Fibroblast of lung (primary cell): ENCODE measurements at regions not wholly inside any gene's neighbourhood (a gene's known extent, or its start where the extent isn't known, plus 50 kb on each side); places are given as distances from the start of the nearest gene placed in this dataset.
"Not testable (repeated sequence)": the region's sequence is repeated elsewhere in the genome, so short reads cannot be mapped to it uniquely, and the experiment has no call there.

Experiments used
- DNase-seq, 2 donors: peaks; one replicate each; pipeline versions ENCODE4 v3.0.0 to v3.0.0-alpha.2; 2010; ENCODE audit warnings: low read depth in 2 of 2
- H2AFZ ChIP-seq: 2 replicates; pipeline ENCODE4 v1.5.1; 2012; ENCODE audit warnings: low read length, control low read depth, inconsistent platforms
- H3K27ac ChIP-seq: 2 replicates; pipeline ENCODE4 v1.5.1; 2011; ENCODE audit warnings: low read length, control low read depth; ENCODE audit not compliant: insufficient read depth
- H3K27me3 ChIP-seq: 2 replicates; pipeline ENCODE4 v1.5.1; 2011; ENCODE audit warnings: mild to moderate bottlenecking, low read length; ENCODE audit not compliant: control insufficient read depth, insufficient read depth
- H3K36me3 ChIP-seq: 2 replicates; pipeline ENCODE4 v1.5.1; 2011; ENCODE audit warnings: low read length; ENCODE audit not compliant: control insufficient read depth, insufficient read depth
- H3K4me1 ChIP-seq: 2 replicates; pipeline ENCODE4 v1.5.1; 2011; ENCODE audit warnings: low read length; ENCODE audit not compliant: control insufficient read depth, insufficient read depth; ENCODE audit errors: extremely low read depth
- H3K4me2 ChIP-seq: 2 replicates; pipeline ENCODE4 v1.5.1; 2011; ENCODE audit warnings: low read length, control low read depth; ENCODE audit not compliant: insufficient read depth; ENCODE audit errors: extremely low read depth
- H3K4me3 ChIP-seq, 4 experiments: fragments of 200-600 bp in 1 of 4; sonication (generic) in 1 of 4; replicated peaks in 1 of 4; 2 replicates each; pipeline ENCODE4 v1.5.1; 2011 to 2016; ENCODE audit warnings: low read length in 4 of 4, low read depth in 3 of 4, mild to moderate bottlenecking in 3 of 4, control low read depth in 2 of 4, inconsistent platforms in 1 of 4, mixed read lengths in 1 of 4; ENCODE audit not compliant: insufficient read depth in 1 of 4; ENCODE audit errors: control extremely low read depth in 1 of 4
- H3K79me2 ChIP-seq: 2 replicates; pipeline ENCODE4 v1.5.1; 2012; ENCODE audit warnings: mild to moderate bottlenecking, low read length, inconsistent platforms; ENCODE audit not compliant: control insufficient read depth, insufficient read depth
- H3K9ac ChIP-seq: 2 replicates; pipeline ENCODE4 v1.5.1; 2011; ENCODE audit warnings: mild to moderate bottlenecking, low read length, control low read depth; ENCODE audit not compliant: insufficient read depth
- H3K9me3 ChIP-seq: 2 replicates; pipeline ENCODE4 v1.5.1; 2012; ENCODE audit warnings: low read depth, low read length; ENCODE audit not compliant: control insufficient read depth, insufficient read depth
- H4K20me1 ChIP-seq: 2 replicates; pipeline ENCODE4 v1.5.1; 2011; ENCODE audit warnings: low read length; ENCODE audit not compliant: control insufficient read depth, insufficient read depth; ENCODE audit errors: extremely low read depth
- EZH2 ChIP-seq: IDR thresholded peaks from 2 replicates; pipeline ENCODE4 v1.5.1; 2012; ENCODE audit warnings: low read length, control low read depth, mild to moderate bottlenecking; ENCODE audit errors: missing control alignments
- TF ChIP-seq, protein P1 (sequence below), 2 donors: IDR thresholded peaks in 1 of 2; conservative IDR thresholded peaks in 1 of 2; 1 replicate in 1 of 2; 2 replicates in 1 of 2; pipeline ENCODE4 v1.5.1; 2011 to 2012; ENCODE audit warnings: low read length in 2 of 2, control low read depth in 1 of 2, inconsistent platforms in 1 of 2, low read depth in 1 of 2, mild to moderate bottlenecking in 1 of 2

- Histone ChIP-seq H4K20me1 (no peaks in the 10 kb centered on the region), H3K27me3 (no peaks in the 10 kb centered on the region), H3K9ac (no peak overlapping the region), H3K4me1 (no peaks in the 10 kb centered on the region), H3K27ac (no peak overlapping the region), H2AFZ (no peak overlapping the region), H3K4me2 (no peak overlapping the region), H3K79me2 (no peaks in the 10 kb centered on the region), H3K4me3 (no peak overlapping the region), H3K9me3 (no peaks in the 10 kb centered on the region), H3K36me3 (no peaks in the 10 kb centered on the region)
- no peak for DNase-seq
- TF ChIP-seq, protein P1, sequence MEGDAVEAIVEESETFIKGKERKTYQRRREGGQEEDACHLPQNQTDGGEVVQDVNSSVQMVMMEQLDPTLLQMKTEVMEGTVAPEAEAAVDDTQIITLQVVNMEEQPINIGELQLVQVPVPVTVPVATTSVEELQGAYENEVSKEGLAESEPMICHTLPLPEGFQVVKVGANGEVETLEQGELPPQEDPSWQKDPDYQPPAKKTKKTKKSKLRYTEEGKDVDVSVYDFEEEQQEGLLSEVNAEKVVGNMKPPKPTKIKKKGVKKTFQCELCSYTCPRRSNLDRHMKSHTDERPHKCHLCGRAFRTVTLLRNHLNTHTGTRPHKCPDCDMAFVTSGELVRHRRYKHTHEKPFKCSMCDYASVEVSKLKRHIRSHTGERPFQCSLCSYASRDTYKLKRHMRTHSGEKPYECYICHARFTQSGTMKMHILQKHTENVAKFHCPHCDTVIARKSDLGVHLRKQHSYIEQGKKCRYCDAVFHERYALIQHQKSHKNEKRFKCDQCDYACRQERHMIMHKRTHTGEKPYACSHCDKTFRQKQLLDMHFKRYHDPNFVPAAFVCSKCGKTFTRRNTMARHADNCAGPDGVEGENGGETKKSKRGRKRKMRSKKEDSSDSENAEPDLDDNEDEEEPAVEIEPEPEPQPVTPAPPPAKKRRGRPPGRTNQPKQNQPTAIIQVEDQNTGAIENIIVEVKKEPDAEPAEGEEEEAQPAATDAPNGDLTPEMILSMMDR (conservative IDR thresholded peaks at IDR 0.05 in 1 of 2, IDR thresholded peaks at IDR 0.05 in 1 of 2; ENCODE audit: low read depth in 1 of 2, low read length in 2 of 2): no peak
- no peak for TF ChIP-seq EZH2
Observed at GRCh38 chr3:22439626-22440025, 688.6 kb upstream of the ZNF385D start.

DNA sequence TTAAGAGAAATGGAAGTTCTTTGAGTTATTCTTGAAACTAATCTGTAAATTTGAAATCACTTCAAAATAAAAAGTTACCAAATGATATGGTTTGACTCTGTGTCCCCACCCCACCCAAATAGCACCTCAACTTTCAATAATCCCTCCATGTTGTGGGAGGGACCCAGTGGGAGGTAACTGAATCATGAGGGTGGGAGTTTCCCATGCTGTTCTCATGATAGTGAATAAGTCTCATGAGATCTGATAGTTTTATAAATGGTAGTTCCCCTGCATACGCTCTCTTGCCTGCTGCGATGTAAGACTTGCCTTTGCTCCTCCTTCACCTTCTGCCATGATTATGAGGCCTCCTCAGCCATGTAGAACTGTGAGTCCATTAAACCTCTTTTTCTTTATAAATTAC, 690.7 kb upstream of the ZNF385D start:
- no peak for TF ChIP-seq EZH2
- TF ChIP-seq, protein P1 (conservative IDR thresholded peaks at IDR 0.05 in 1 of 2, IDR thresholded peaks at IDR 0.05 in 1 of 2; ENCODE audit: low read depth in 1 of 2, low read length in 2 of 2): no peak

DNA sequence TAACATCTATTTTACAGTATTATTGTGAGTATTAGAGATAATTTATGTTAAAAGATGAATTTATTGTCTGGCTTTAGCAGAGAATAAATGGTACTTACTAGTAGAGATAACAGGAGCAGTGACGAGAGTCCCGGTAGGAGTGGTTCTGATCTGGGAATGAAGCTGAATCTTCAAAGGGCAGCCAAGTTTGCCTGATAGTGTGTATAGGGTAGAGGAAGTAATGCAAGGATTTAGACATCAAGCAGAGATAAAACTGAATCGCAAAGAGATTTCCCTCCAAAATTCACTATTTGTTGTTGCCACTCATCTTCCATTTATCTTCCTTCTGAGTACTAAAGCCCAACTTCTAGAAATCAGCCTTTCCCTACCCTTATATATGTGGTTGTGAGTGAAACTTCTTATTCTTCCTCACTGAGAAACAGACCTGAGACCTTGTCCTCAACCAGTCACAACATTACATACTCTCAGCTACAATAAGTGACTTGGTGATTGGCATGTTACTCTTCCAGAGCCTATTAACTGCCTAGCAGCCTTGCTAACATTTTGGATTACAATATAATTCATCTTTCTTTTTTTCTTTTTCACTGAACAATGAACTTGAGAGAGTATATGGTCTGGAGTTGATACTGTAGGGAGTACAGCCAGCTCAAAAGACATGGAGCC, 692.7 kb upstream of the ZNF385D start:
- TF ChIP-seq EZH2: no peak
- TF ChIP-seq, protein P1 (conservative IDR thresholded peaks at IDR 0.05 in 1 of 2, IDR thresholded peaks at IDR 0.05 in 1 of 2; ENCODE audit: low read depth in 1 of 2, low read length in 2 of 2): no peak

More for the DNA sequence above, 690.7 kb upstream of the ZNF385D start:
- H3K79me2 ChIP-seq: no peaks in the 10 kb centered on the region
- no peaks in the 10 kb centered on the region for H3K4me1 ChIP-seq
- no peak overlapping the region for H3K4me2 ChIP-seq
- no peak for DNase-seq
- no peaks in the 10 kb centered on the region for H3K36me3 ChIP-seq
- no peaks in the 10 kb centered on the region for H3K9me3 ChIP-seq
- no peak overlapping the region for H2AFZ ChIP-seq
- H3K27me3 ChIP-seq: no peaks in the 10 kb centered on the region
- H4K20me1 ChIP-seq: no peaks in the 10 kb centered on the region
- H3K4me3 ChIP-seq: no peak overlapping the region
- no peak overlapping the region for H3K27ac ChIP-seq
- H3K9ac ChIP-seq: no peak overlapping the region

GRCh38 chr3:22445336-22445735, 694.3 kb upstream of the ZNF385D start:
- H3K27me3 ChIP-seq, H3K36me3 ChIP-seq, H3K4me2 ChIP-seq, H3K79me2 ChIP-seq, H3K9me3 ChIP-seq, DNase-seq, H3K4me3 ChIP-seq, H4K20me1 ChIP-seq, H2AFZ ChIP-seq, H3K4me1 ChIP-seq, H3K27ac ChIP-seq, H3K9ac ChIP-seq: not testable (repeated sequence)

More for the DNA sequence above, 692.7 kb upstream of the ZNF385D start:
- Histone ChIP-seq H3K9ac (no peak overlapping the region), H3K4me3 (no peak overlapping the region), H3K79me2 (no peaks in the 10 kb centered on the region), H3K27me3 (no peaks in the 10 kb centered on the region), H4K20me1 (no peaks in the 10 kb centered on the region), H3K36me3 (no peaks in the 10 kb centered on the region), H3K4me2 (no peak overlapping the region), H3K27ac (no peak overlapping the region), H2AFZ (no peak overlapping the region), H3K4me1 (no peaks in the 10 kb centered on the region), H3K9me3 (no peaks in the 10 kb centered on the region)
- DNase-seq: no peak
